ENCODE measurements at regions not wholly inside any gene's neighbourhood (a gene's known extent, or its start where the extent isn't known, plus 50 kb on each side); places are given as distances from the start of the nearest gene placed in this dataset.
A peak's percentile ranks its signal among the peaks of the same experiment; 100 is the strongest.

DNA sequence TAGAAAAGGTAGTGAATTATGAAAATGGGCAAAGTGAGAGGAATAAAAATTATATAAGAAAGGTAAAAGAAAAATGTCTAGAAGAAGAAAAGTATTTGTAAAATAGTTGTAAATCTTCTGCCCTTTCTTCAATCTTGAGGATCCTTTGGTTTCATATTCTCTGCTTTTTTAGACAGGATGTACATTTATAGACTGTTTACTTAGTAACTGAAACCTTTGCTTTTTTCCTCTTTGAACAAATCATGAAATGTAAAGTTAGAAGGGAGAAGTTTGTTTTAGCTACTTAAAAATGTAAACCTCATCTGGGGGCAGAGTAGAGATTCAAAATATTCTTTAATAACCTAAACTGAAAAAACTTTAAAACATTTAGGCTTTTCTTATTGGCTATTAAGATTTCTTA is 150.4 kb upstream of the ITGA4 start:
- H3K27me3 ChIP-seq (ENCODE audit: insufficient read depth, low read length): no peaks in the 10 kb centered on the region
- H3K9ac ChIP-seq (ENCODE audit: low read length): no peak overlapping the region
- no peaks in the 10 kb centered on the region for H3K79me2 ChIP-seq (ENCODE audit: insufficient read depth, low read length)
- Mint-ChIP-seq H3K4me1 (ENCODE audit: low read depth, unreplicated experiment) (peaks cover 17% of the 10 kb centered on the region), H3K27ac (ENCODE audit: unreplicated experiment) (no peak overlapping the region), H3K36me3 (ENCODE audit: low read depth, unreplicated experiment) (no peaks in the 10 kb centered on the region), H3K27me3 (ENCODE audit: low read depth, unreplicated experiment) (no peaks in the 10 kb centered on the region), H3K4me3 (ENCODE audit: unreplicated experiment) (no peak overlapping the region), H3K9me3 (ENCODE audit: unreplicated experiment) (no peaks in the 10 kb centered on the region)
- no peaks in the 10 kb centered on the region for H3K9me3 ChIP-seq (ENCODE audit: insufficient read depth, low read depth, low read length)
- FAIRE-seq (no peak), DNase-seq (ENCODE audit: low read depth) (no peak)
- no peak overlapping the region for H2AFZ ChIP-seq (ENCODE audit: low read depth, low read length)
- H3K4me3 ChIP-seq (ENCODE audit: insufficient read depth, low read depth, low read length): no peak overlapping the region
- peak overlapping the region; percentile 6 for H3K4me2 ChIP-seq (ENCODE audit: low read length)
- TF ChIP-seq, protein P1, sequence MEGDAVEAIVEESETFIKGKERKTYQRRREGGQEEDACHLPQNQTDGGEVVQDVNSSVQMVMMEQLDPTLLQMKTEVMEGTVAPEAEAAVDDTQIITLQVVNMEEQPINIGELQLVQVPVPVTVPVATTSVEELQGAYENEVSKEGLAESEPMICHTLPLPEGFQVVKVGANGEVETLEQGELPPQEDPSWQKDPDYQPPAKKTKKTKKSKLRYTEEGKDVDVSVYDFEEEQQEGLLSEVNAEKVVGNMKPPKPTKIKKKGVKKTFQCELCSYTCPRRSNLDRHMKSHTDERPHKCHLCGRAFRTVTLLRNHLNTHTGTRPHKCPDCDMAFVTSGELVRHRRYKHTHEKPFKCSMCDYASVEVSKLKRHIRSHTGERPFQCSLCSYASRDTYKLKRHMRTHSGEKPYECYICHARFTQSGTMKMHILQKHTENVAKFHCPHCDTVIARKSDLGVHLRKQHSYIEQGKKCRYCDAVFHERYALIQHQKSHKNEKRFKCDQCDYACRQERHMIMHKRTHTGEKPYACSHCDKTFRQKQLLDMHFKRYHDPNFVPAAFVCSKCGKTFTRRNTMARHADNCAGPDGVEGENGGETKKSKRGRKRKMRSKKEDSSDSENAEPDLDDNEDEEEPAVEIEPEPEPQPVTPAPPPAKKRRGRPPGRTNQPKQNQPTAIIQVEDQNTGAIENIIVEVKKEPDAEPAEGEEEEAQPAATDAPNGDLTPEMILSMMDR (IDR thresholded peaks at IDR 0.05; ENCODE audit: insufficient read depth, low read depth, low read length): no peak
- TF ChIP-seq EZH2 (IDR thresholded peaks at IDR 0.05; ENCODE audit: insufficient read depth, low read length): no peak
- no peaks in the 10 kb centered on the region for H3K36me3 ChIP-seq (ENCODE audit: insufficient read depth, low read length)
- no peaks in the 10 kb centered on the region for H3K4me1 ChIP-seq (ENCODE audit: insufficient read depth, low read length)
- H3K27ac ChIP-seq (ENCODE audit: low read depth, low read length): no peak overlapping the region
- no peaks in the 10 kb centered on the region for H4K20me1 ChIP-seq (ENCODE audit: insufficient read depth, low read length)

DNA sequence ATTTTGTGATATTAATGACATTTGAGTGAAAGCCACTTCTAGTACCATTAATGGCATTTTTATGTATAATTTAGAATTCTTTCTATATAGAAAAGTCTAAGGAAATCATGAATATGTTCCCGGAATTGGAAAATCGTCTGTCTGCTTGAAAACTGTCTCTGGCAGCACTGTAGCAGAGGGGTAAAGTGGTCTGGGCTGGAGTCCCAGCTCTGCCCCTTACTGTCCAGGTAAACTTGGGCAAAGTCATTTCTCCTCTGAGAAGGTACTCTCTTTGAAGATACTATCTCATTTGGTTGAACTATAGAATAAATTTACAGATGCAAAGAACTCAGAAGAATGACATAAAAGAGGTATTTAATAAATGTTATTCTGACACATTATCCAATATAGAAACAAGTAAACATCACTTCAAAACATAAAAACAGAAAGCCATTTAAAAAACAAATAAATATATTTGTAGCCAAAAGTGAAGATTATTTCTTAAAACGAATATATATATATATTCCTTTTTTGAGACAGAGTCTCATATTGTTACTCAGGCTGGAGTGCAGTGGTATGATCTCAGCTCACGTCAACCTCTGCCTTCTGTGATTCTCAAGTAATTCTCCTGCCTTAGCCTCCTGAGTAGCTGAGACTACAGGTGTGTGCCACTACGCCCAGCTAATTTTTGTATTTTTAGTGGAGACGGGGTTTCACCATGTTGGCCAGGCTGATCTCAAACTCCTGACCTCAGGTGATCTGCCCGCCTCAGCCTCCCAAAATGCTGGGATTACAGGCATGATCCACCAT is 149.8 kb upstream of the ITGA4 start:
- DNase-seq (ENCODE audit: low read depth): no peak
- no peaks in the 10 kb centered on the region for H3K27me3 Mint-ChIP-seq (ENCODE audit: low read depth, unreplicated experiment)
- H3K4me2 ChIP-seq (ENCODE audit: low read length): no peak overlapping the region
- H3K27ac ChIP-seq (ENCODE audit: low read depth, low read length): no peak overlapping the region
- no peaks in the 10 kb centered on the region for H3K36me3 ChIP-seq (ENCODE audit: insufficient read depth, low read length)
- no peaks in the 10 kb centered on the region for H3K36me3 Mint-ChIP-seq (ENCODE audit: low read depth, unreplicated experiment)
- H3K4me1 ChIP-seq (ENCODE audit: insufficient read depth, low read length): no peaks in the 10 kb centered on the region
- H4K20me1 ChIP-seq (ENCODE audit: insufficient read depth, low read length): no peaks in the 10 kb centered on the region
- no peak overlapping the region for H3K4me3 ChIP-seq (ENCODE audit: insufficient read depth, low read depth, low read length)
- peaks cover 17% of the 10 kb centered on the region for H3K4me1 Mint-ChIP-seq (ENCODE audit: low read depth, unreplicated experiment)
- H3K27me3 ChIP-seq (ENCODE audit: insufficient read depth, low read length): no peaks in the 10 kb centered on the region
- H3K79me2 ChIP-seq (ENCODE audit: insufficient read depth, low read length): no peaks in the 10 kb centered on the region
- TF ChIP-seq, protein P1 (IDR thresholded peaks at IDR 0.05; ENCODE audit: insufficient read depth, low read depth, low read length): no peak
- no peak for TF ChIP-seq EZH2 (IDR thresholded peaks at IDR 0.05; ENCODE audit: insufficient read depth, low read length)
- H3K9me3 Mint-ChIP-seq (ENCODE audit: unreplicated experiment): no peaks in the 10 kb centered on the region
- H2AFZ ChIP-seq (ENCODE audit: low read depth, low read length): no peak overlapping the region
- H3K27ac Mint-ChIP-seq (ENCODE audit: unreplicated experiment): no peak overlapping the region
- no peaks in the 10 kb centered on the region for H3K9me3 ChIP-seq (ENCODE audit: insufficient read depth, low read depth, low read length)
- FAIRE-seq: no peak
- H3K9ac ChIP-seq (ENCODE audit: low read length): no peak overlapping the region
- no peak overlapping the region for H3K4me3 Mint-ChIP-seq (ENCODE audit: unreplicated experiment)

Measured in astrocyte (in vitro differentiated cells and primary cell).